ENCODE measurements at regions not wholly inside any gene's neighbourhood (a gene's known extent, or its start where the extent isn't known, plus 50 kb on each side); places are given as distances from the start of the nearest gene placed in this dataset.
"Not testable (repeated sequence)": the region's sequence is repeated elsewhere in the genome, so short reads cannot be mapped to it uniquely, and the experiment has no call there.

DNA sequence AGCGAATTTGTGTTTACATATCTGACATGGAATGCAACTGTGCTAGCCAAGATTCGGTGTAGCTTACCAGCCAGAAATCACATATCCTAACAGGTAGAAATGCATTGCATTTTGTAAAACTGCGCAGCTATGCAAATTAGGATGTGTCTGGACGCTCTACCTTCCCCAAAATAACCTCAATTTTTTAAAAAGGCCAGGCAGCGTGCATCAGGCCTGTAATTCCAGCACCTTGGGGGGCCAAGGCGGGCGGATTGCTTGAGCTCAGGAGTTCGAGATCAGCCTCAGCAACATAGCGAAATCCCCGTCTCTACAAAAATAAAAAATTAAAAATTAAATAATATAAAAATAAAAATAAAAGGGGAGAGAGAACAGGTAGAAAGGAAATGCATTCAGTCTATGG is 305.0 kb downstream of the TYW1 start:
- no peak for DNase-seq

DNA sequence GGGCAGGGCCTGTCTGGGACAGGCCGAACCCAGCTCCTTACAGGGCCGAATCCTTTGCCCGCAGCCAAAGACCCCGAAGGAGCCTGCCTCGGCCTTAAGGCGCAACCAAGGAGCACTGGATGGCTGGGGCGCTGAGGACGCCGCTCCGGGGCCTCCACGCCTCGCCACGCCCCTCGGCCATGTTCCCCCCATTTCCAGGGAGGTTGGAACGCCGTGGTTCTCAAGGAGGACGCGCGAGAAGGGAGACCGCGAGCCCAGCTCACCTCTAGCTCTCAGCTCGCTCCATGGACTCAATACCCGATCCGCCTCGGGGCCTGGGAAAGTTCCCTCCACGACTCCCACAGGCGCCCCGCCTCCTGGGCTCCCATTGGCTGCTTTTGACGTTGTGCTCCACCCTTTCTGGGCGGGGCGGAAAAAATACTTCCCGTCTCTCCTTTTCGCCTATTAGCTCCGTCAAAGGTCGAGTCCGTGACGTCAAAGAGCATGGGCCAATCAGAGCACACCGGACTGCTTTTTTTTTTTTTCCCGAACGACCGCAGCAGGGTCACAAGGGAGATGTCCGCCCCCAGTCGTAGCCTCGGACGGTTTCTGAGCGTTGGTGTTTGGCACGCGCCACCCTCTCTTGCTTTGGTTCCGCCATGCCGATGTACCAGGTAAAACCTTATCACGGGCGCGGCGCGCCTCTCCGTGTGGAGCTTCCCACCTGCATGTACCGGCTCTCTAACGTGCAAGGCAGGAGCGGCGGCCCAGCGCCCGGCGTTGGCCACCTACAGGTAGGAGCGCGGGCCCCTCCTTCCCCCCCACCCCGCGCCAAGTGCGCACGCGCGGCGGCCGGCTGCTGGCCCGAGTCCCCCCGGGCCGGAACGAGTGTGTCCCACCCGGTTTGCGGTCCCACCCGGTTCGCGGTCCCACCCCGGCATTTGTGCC is 305.7 kb downstream of the TYW1 start:
- DNase-seq: peak; percentile 96

DNA sequence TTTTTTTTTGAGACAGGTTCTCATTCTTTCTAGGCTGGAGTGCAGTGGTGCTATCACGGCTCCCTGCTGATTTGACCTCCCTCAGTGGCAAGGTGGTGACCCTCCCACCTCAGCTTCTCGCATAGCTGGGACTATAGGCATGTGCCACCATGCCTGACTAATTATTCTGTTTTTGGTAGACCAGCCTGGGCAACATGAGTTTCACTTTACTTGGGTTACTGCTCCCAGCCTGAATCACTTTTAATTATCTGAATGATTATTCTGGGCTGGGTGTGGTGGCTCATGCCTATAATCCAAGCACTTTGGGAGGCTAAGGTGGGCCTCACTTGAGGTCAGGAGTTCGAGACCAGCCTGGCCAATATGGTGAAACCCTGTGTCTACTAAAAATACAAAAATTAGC is 308.2 kb downstream of the TYW1 start:
- not testable (repeated sequence) for DNase-seq

DNA sequence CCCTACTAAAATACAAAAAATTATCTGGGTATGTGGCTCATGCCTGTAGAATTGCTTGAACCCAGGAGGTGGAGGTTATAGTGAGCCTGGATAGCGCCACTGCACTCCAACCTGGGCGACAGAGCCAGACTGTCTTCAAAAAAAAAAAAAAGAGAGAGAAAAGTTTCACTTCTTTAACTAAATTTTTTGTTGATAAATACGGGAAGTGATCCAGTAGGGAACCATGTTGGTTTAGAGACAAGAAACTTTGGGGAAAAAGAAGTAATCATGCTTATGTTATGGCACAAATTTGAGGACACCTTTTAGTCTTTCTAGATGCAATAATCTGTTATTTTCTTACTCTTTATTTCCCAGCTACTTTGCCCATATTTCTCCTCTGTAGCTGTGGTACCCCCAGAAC is 309.7 kb downstream of the TYW1 start:
- no peak for DNase-seq

DNA sequence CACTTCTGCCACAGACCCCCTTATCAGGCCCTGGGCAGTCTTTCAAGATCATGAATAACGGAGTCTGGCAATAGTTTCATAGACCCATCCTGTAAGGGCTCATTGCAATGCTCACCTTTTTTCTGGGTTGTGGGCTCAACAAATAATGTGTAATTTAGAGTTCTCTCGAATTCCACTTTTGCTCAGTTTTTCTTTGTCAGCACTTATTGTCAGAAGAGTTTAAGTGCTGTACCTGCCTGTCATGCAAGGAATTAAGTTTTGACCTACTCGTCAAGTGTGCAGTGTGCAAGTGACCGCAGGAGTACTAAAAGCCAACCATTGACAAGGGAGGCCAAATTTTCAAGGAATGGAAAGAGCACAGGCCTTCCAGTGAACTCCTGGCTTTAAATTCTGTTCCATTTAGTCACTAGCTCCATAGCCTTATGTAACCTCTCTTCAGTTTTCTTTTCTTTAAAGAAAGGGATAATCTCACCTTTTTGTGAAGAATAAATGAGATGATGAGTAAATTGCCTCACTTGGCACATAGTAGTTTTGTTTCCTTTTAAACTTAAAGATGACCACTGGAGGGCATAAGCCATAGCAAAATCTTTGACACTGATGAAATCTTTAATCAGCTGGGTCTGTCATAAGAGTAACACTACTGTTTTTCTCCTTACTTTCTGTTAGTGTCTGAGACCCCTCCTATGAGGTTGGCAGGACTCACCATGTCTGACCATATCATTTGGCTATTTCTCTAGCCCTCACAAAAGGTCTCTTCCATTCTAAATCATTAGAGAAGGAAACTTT is 313.3 kb downstream of the TYW1 start:
- DNase-seq: no peak

DNA sequence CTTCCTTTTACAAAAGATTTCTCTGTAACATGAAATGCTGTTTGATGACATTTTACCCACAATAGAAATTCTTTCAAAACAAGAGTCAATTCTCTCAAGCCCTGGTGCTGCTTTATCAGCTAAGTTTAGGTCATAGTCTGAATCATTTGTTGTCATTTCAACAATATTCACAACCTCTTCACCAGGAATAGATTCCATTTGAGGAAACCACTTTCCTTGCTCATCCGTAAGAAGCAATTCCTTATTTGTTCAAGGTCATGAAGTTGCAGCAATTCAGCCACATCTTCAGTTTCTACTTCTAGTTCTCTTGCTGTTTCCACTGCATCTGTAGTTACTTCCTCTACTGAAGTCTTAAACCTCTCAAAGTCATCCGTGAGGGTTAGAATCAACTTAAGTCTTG is 315.3 kb downstream of the TYW1 start:
- no peak for DNase-seq

DNA sequence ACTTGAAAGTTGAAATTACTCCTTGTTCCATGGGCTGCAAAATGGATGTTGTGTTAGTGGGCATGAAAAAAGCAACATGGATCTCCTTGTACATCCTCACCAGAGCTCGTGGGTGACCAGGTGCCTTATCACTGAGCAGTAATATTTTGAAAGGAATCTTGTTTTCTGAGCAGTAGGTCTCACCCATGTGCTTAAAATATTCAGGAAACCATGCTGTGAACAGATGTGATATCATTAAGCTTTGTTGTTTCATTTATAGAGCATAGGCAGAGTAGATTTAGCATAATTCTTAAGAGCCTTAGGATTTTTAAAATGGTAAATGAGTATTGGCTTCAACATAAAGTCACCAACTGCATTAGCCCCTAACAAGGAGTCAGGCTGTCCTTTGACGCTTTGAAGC is 316.6 kb downstream of the TYW1 start:
- no peak for DNase-seq

DNA sequence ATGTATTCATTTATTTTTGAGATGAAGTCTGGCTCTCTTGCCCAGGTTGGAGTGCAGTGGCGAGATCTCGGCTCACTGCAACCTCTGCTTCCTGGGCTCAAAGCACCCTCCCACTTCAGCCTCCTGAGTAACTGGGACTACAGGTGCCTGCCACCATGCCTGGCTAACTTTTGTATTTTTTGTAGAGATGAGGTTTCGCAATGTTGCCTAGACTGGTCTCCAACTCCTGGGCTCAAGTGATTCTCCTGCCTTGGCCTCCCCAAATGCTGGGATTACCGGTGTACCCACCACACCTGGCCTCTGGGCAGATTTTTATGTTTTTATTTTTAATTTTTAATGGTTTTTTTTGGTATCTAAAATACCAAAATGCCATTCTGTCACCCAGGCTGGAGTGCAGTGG is 320.3 kb downstream of the TYW1 start:
- DNase-seq: not testable (repeated sequence)

DNA sequence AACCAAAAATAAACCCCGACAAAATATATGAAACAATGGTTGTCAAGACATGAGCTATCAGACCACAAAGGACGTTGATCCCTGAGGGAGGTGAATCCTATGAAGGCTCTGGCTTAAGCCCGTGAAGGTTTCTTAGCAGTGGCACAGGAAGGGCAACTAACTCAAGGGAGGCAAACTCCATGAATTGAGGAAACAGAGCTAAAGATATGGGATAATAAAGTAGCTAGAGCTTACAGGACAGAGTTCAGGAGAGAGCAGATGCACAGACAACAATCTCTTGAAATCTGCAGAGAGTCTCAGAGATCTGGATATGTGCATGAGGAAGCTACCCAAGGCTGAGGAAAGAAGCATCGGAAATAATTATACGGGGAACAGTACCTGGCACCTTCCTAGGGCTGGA is 331.6 kb downstream of the TYW1 start:
- not testable (repeated sequence) for DNase-seq

DNA sequence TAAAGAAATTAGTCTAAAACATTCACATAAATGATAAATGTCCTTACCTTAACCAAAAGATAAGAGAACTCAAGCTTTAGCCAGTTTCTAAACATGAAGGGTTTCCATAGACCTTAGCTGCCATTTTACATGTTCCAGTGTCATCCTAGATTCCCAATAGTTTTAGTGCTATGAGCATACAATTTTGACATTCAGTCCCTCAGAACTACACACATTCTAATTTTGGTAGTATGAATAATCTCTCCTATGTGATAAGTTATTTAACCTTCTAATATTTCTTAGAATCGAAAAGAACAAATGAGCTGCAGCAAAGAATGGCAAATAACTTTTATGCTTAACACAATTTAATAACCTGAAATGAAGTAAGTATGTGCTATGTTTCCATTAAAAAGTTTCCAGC is 338.5 kb downstream of the TYW1 start:
- not testable (repeated sequence) for DNase-seq

DNA sequence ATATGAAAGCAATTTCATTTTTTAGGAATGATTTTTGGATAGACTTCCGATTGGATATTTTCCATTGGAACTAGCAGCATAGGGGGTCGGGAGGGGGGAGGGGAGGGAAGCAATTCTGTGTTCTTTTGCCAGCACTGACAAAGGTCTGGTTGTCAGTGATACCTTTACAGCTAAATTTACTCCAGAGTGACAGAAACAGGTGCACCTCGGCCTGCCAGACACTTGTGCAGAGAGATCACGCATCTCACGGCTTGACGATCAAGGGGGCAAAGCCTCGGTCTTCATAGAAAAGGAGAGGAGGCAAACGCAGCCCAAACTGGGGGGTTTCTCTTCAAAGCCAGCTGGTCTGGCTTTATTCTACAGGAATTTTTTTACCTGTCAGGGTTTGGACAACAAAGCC is 339.0 kb downstream of the TYW1 start:
- DNase-seq: not testable (repeated sequence)

DNA sequence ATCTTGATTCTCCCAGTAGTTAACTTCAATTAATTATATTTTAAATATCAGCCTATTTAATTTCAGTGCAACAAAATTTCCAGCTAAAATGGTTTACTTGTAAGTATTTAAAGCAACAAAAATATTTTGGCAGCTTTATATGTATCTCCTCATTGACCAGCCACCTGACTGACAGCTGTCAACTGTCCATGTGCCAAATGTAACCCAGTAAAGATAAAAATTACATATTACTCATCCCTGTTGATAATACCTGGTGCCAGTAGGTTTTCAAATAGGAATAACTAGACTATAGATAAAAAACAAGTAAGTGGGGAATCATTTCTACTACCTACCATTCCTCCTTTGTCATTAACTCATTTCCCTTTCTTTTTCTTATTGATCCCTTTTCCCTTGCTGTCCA is 341.9 kb downstream of the TYW1 start:
- not testable (repeated sequence) for DNase-seq

DNA sequence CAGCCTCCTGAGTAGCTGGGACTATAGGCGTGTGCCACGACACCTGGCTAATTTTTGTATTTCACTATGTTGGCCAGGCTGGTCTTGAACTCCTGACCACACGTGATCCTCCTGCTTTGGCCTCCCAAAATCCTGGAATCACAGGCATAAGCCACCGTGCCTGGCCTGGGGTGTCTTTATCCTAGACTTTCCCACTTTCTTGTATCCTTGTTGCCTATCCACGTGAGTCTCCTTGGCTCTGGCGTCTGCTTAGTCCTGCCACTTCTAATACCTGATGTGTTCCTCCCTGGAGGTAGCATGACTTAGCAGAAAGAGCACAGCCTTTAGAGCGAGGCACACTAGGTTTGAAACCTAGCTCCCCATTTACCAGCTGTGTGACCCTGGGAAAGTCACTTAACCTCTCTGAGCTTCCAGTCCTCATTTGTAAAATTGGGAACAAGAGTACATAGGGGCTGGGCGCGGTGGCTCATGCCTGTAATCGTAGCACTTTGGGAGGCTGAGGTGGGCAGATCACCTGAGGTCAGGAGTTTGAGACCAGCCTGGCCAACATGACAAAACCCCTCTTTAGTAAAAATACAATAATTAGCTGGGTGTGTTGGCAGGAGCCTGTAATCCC is 344.6 kb downstream of the TYW1 start:
- DNase-seq: no peak

DNA sequence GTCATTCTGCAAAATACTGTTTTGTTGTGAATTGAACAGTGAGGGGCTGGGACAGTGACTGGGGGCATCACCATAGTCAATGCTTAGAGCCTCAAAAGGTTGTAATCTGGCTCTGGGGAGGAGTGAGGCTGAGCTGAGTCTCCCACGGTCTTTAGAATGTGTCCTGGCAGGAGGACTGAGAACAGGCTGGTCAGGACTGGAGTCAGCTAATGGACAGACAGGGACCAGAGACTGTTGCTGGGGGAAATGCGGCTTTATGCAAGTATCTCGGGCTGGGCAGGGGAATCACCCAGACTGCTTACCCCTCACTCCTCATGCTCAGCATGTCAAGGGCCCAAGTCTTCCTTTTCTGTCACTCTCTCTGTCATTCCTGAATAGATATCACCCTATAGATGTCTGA is 346.5 kb downstream of the TYW1 start:
- DNase-seq: no peak

DNA sequence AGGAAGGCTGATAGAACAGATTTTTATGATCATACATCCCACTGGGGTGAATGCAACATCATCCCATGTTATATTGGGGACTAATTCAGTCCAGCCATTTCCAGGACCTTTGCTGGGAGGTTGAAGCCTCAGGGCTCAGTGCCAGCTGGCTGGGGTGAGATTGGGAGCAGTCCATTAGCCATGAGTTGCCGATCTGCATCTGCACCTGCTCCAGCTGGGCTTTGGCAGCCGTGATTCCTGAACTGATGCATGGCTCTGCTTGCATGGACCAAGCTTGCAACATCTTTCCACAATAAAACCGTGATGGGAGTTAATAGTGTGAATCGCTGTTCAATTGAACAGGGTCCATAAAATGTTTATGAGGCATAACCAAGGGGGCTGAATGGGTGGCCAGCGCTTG is 346.9 kb downstream of the TYW1 start:
- DNase-seq: no peak

DNA sequence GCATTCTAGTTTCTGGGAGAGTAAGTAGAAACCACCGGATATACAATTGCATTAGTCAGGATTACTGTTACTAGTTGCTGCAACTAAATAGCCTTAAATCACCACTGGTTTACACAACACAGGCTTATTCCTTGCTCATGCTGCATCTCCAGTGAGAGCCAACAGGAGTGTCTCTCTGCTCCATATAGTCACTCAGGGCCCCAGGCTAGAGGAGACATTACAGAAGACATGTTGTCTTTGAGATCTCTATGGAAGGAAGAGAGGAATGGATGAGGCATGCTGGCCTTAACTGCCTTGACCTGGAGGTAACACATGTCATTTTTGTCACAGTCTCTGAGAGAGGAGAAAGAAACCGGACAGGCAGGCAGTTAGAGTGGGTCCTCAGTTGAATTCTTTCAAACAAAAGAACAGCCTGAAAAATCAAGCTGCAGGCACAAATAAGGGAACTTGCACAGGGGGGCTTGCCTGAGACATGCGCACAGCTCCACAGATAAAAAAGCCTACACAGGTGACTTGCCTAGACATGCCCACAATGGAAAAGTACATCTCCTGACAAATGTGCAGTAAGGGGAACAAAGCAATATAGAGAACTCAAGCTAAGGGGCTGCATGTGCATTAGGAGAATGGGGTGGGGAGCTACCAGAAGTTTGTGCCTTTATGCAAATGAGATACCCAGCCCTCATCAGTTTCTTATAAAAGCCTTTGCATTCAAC is 348.0 kb downstream of the TYW1 start:
- no peak for DNase-seq

DNA sequence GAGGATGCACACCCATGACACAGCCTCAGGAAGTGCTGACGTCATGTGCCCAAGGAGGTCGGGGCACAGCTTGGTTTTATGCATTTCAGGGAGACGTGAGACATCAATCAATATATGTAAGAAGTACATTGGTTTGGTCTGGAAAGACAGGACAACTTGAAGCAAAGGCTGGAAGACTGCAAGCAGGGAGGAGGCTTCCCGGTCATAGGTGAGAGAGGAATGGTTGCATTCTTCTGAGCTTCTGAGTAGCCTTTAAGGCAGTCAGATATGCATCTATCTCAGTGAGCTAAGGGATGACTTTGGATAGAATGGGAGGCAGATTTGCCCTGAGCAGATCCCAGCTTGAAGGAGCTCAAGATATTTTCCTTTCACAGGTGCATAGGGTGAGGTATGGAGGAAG is 349.5 kb downstream of the TYW1 start:
- DNase-seq: no peak

DNA sequence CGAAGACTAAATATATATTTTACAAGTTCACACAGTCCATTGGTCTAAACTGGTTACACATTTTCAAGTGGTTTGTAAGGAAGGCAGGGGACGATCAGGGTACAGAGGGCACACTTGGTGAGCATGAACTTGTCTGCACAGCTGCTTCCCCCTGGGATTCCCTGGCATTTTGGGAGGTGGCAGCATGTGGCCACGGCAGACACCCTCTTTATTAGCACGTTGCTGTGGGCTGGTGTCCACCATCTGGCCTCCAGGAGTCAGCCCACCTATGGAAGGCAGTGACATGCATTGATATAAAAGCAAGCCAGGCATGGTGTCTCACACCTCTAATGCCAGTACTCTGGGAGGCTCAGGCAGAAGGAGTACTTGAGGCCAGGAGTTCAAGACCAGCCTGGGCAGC is 350.2 kb downstream of the TYW1 start:
- DNase-seq: no peak

DNA sequence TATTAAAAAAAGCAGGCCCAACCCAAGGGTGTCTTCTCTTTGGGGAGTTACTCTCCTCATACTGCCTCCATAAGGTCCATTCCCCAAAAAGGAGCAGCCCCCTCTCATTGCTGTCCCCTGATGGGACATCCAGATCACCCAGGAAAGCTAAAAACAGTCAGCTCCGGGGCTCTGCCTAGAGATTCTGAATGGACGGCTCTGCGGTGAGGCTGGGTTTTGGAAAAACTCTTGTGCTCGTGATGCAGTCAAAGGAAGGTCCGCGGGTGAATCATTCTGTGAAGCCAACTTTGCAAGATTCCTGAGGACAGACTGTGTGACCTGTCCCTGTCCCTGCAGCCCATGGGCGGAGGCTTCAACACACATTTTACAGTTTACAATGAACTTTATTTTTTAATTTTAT is 351.5 kb downstream of the TYW1 start:
- no peak for DNase-seq

DNA sequence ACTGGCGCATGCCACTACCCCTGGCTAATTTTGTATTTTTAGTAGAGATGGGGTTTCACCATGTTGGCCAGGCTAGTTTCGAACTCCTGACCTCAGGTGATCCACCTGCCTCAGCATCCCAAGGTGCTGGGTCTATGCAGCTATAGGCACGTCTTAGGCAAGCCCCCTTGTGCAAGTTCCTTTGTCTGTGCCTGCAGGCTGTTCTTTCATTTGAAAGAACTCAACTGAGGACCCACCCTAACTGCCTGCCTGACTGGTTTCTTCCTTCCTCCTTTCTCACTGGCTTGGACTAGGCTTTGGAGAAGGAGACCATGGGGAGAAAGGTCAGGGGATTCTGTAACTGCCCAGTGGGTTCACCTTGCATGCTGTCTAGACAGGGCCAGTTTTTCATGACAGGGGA is 361.0 kb downstream of the TYW1 start:
- peak; percentile 8 for DNase-seq

DNA sequence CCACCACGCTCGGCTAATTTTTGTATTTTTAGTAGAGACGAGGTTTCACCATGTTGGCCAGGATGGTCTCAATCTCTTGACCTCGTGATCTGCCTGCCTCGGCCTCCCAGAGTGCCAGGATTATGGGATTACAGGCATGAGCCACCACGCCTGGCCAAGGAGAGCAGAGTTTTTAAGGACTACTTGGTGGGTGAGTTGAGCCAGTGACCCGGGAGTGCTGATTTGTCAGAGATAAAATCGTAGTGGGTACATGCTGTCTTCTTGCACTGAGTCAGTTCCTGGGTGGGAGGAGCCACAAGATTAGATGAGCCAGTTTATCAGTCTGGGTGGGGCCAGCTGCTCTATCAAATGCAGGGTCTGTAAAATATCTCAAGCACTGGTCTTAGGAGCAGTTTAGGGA is 361.7 kb downstream of the TYW1 start:
- DNase-seq: peak; percentile 10

DNA sequence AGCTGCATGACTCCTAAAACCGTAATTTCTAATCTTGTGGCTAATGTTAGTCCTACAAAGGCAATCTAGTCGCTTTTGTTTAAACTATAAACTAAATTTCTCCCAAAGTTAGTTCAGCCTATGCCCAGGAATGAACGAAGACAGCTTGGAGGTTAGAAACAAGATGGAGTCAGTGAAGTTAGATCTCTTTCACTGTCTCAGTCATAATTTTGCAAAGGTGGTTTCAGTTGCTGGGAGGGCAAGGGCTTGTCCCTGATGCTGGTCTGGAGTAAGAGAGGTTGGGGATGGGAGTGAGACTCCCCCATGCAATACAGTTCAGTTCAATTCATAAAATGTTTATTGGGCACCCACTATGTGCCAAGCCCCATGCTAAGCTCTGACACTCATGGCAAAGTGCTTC is 362.1 kb downstream of the TYW1 start:
- not testable (repeated sequence) for DNase-seq

DNA sequence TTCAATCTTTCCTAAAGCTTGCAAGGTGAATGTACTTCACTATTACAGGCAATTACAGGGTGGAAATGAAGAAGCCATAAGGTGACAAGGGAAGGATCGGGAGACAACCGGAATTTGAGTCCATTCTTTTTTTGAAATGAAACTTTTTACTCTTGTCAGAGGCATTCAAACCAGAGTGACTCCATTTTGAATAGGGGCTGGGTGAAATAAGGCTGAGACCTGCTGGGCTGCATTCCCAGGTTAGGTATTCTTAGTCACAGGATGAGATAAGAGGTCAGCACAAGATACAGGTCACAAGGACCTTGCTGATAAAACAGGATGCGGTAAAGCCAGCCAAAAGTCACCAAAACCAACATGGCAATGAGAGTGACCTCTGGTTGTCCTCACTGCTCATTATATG is 363.3 kb downstream of the TYW1 start:
- no peak for DNase-seq
